Lower lobe of right lung (tissue), 2 donors: ENCODE measurements at regions not wholly inside any gene's neighbourhood (a gene's known extent, or its start where the extent isn't known, plus 50 kb on each side); places are given as distances from the start of the nearest gene placed in this dataset.

Experiments
- ATAC-seq, 2 donors: fragments of 200-7000 bp; cut with Tn5 transposase; one replicate each; pipeline ENCODE4 v1.9.1; 2020 to 2022; ENCODE audit warnings: mild to moderate bottlenecking in 2 of 2, moderate library complexity in 2 of 2
- DNase-seq: peaks from one replicate; pipeline ENCODE4 v3.0.0-alpha.2; 2020
- H3K27ac ChIP-seq: fragments of 200-600 bp; one replicate; pipeline ENCODE4 v1.8.0; 2022
- H3K27me3 ChIP-seq: fragments of 200-600 bp; one replicate; pipeline ENCODE4 v1.8.0; 2022; ENCODE audit warnings: low read depth
- H3K36me3 ChIP-seq: fragments of 200-600 bp; one replicate; pipeline ENCODE4 v1.8.0; 2022; ENCODE audit warnings: mild to moderate bottlenecking
- H3K4me1 ChIP-seq: fragments of 200-600 bp; one replicate; pipeline ENCODE4 v1.8.0; 2022
- H3K4me3 ChIP-seq: fragments of 200-600 bp; one replicate; pipeline ENCODE4 v1.8.0; 2022; ENCODE audit warnings: mild to moderate bottlenecking
- H3K9me3 ChIP-seq: fragments of 200-600 bp; one replicate; pipeline ENCODE4 v1.8.0; 2022
- intact Hi-C: fragments of 100-400 bp; cut with DNase I; formaldehyde crosslinking; loops from one replicate; pipeline ENCODE4 v1.11.0; 2022
- TF ChIP-seq, protein P1 (sequence below): fragments of 200-600 bp; IDR thresholded peaks from one replicate; pipeline ENCODE4 v1.8.0; 2022; ENCODE audit warnings: antibody characterized with exemption, mild to moderate bottlenecking
- donor health status: DM: no; HTN: yes; CAD: no; lungs with severe emphysema.

DNA sequence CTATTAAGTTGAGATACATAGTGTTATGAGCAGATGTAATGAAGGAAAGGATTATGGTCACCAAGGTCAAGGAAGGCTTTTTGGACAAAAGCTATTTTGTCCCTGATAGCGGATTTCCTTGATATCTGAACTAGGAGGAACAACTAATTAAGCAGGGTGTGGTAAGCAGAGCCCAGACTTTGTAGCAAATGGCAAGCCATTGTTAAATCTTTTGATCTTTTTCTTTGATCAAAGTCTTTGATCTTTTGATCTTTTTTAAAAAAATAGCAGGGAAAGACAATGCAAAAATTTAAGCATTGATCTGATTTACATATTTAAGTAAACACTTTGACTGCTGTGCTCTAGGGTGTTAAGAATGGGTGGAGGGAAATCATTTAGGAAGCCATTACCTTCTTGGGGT is 1242.0 kb downstream of the MAT2B start:
- TF ChIP-seq, protein P1, sequence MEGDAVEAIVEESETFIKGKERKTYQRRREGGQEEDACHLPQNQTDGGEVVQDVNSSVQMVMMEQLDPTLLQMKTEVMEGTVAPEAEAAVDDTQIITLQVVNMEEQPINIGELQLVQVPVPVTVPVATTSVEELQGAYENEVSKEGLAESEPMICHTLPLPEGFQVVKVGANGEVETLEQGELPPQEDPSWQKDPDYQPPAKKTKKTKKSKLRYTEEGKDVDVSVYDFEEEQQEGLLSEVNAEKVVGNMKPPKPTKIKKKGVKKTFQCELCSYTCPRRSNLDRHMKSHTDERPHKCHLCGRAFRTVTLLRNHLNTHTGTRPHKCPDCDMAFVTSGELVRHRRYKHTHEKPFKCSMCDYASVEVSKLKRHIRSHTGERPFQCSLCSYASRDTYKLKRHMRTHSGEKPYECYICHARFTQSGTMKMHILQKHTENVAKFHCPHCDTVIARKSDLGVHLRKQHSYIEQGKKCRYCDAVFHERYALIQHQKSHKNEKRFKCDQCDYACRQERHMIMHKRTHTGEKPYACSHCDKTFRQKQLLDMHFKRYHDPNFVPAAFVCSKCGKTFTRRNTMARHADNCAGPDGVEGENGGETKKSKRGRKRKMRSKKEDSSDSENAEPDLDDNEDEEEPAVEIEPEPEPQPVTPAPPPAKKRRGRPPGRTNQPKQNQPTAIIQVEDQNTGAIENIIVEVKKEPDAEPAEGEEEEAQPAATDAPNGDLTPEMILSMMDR: no peak
- ATAC-seq (no peak), DNase-seq (no peak)
- Histone ChIP-seq H3K36me3 (no peaks in the 10 kb centered on the region), H3K9me3 (no peaks in the 10 kb centered on the region), H3K27me3 (no peaks in the 10 kb centered on the region), H3K4me1 (no peaks in the 10 kb centered on the region), H3K4me3 (no peak overlapping the region), H3K27ac (no peak overlapping the region)
- intact Hi-C loops: no loop called here

- Histone ChIP-seq H3K27ac (no peak overlapping the region), H3K9me3 (no peaks in the 10 kb centered on the region), H3K4me3 (no peak overlapping the region), H3K36me3 (no peaks in the 10 kb centered on the region), H3K4me1 (no peaks in the 10 kb centered on the region), H3K27me3 (no peaks in the 10 kb centered on the region)
- DNase-seq (no peak), ATAC-seq (no peak)
- intact Hi-C loops: no loop called here
- TF ChIP-seq, protein P1: no peak
Measured at GRCh38 chr5:164748861-164749260, 1243.4 kb downstream of the MAT2B start.

DNA sequence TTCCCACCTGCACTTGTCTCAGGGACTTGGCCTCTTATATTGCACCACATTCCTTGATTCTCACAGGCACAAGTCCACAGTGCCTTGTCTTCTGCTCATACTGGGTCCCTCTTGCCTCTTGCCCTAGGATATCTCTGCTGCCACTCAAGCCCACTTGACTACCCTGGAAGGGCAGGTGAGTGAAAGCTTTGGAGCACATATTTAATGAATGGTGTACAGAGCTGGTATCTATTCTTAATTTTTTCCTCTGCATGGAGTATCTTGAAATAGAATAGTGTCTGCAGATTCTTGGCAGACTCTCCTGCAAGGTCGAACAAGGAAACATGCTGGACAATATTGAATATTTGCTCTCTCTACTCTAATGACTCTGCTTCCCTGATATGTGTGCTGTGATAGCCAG is 1248.0 kb downstream of the MAT2B start:
- DNase-seq (no peak), ATAC-seq (no peak)
- Histone ChIP-seq H3K27me3 (no peaks in the 10 kb centered on the region), H3K27ac (no peak overlapping the region), H3K9me3 (no peaks in the 10 kb centered on the region), H3K36me3 (no peaks in the 10 kb centered on the region), H3K4me1 (no peaks in the 10 kb centered on the region), H3K4me3 (no peak overlapping the region)
- TF ChIP-seq, protein P1: no peak
- intact Hi-C loops: no loop called here

- no peak for ATAC-seq
- TF ChIP-seq, protein P1: no peak
- H3K4me1 ChIP-seq: no peaks in the 10 kb centered on the region
- H3K27me3 ChIP-seq: no peaks in the 10 kb centered on the region
- H3K27ac ChIP-seq: no peak overlapping the region
- no peak for DNase-seq
- no peak overlapping the region for H3K4me3 ChIP-seq
- no peaks in the 10 kb centered on the region for H3K36me3 ChIP-seq
- no peaks in the 10 kb centered on the region for H3K9me3 ChIP-seq
- intact Hi-C loops: no loop called here
Measured at GRCh38 chr5:164763206-164763605, 1257.8 kb downstream of the MAT2B start.

GRCh38 chr5:164772122-164772521 is 1266.7 kb downstream of the MAT2B start:
- no peaks in the 10 kb centered on the region for H3K36me3 ChIP-seq
- no peaks in the 10 kb centered on the region for H3K4me1 ChIP-seq
- H3K9me3 ChIP-seq: no peaks in the 10 kb centered on the region
- intact Hi-C loops: no loop called here
- DNase-seq: no peak
- TF ChIP-seq, protein P1: no peak
- no peak for ATAC-seq
- H3K27me3 ChIP-seq: no peaks in the 10 kb centered on the region
- H3K27ac ChIP-seq: no peak overlapping the region
- no peak overlapping the region for H3K4me3 ChIP-seq

DNA sequence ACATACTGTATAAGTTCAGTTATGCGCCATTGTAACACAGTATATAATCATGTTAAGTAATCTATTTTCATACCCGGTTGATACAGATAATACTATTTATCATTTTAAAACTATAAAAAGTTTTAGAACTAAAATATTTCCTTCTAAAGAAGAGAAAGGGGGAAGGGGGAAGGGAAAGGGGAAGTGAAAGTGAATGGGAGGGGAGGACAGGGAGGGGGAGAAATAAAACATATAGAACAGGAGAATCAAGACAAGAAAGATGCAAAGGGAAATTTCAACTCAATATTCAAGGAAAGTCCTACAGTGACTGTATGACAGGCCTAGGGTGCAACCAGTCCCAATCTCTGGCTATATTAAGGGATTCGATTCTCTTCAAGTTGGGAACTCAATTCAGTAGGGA is 1278.8 kb downstream of the MAT2B start:
- Histone ChIP-seq H3K27ac (no peak overlapping the region), H3K4me3 (no peak overlapping the region), H3K4me1 (no peaks in the 10 kb centered on the region), H3K27me3 (no peaks in the 10 kb centered on the region), H3K36me3 (no peaks in the 10 kb centered on the region), H3K9me3 (no peaks in the 10 kb centered on the region)
- intact Hi-C loops: no loop called here
- DNase-seq (no peak), ATAC-seq (no peak)
- TF ChIP-seq, protein P1: no peak
